22Rv1 (cell line): ENCODE measurements at regions not wholly inside any gene's neighbourhood (a gene's known extent, or its start where the extent isn't known, plus 50 kb on each side); places are given as distances from the start of the nearest gene placed in this dataset.

Experiments used
- ZFX ChIP-seq: fragments of 450-650 bp; IDR thresholded peaks from 2 replicates; pipeline ENCODE4 v1.6.1; 2017; ENCODE audit warnings: antibody characterized with exemption, borderline replicate concordance
- TF ChIP-seq, protein P1 (sequence below): fragments of 450-650 bp; IDR thresholded peaks from 2 replicates; pipeline ENCODE4 v1.5.1; 2017; ENCODE audit warnings: mild to moderate bottlenecking

GRCh38 chr12:66065641-66066136 lies 64.9 kb downstream of the LLPH start:
- TF ChIP-seq, protein P1, sequence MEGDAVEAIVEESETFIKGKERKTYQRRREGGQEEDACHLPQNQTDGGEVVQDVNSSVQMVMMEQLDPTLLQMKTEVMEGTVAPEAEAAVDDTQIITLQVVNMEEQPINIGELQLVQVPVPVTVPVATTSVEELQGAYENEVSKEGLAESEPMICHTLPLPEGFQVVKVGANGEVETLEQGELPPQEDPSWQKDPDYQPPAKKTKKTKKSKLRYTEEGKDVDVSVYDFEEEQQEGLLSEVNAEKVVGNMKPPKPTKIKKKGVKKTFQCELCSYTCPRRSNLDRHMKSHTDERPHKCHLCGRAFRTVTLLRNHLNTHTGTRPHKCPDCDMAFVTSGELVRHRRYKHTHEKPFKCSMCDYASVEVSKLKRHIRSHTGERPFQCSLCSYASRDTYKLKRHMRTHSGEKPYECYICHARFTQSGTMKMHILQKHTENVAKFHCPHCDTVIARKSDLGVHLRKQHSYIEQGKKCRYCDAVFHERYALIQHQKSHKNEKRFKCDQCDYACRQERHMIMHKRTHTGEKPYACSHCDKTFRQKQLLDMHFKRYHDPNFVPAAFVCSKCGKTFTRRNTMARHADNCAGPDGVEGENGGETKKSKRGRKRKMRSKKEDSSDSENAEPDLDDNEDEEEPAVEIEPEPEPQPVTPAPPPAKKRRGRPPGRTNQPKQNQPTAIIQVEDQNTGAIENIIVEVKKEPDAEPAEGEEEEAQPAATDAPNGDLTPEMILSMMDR, result no peak
- TF ChIP-seq ZFX, result no peak
